ENCODE measurements at regions not wholly inside any gene's neighbourhood (a gene's known extent, or its start where the extent isn't known, plus 50 kb on each side); places are given as distances from the start of the nearest gene placed in this dataset.

DNA sequence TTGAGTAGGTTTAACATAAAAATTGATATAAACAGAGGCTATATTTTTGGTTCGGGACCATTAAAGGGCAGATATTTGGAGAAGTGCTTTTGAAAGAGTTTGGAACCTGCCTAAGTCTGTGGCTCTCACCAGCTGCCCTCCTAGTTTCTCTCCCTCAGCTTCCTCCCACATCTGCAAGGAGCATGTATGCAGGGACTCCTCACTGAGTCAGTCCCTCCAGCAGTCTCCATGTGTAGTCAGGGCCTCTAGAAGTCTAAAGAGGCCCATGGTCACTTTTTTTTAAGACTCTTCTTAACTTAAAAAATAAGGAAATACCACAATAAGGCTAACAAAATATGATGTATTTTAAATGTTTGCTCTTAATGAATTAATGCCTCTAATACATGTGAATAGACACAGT, 220.0 kb upstream of the TANK start:
- Histone ChIP-seq H3K9ac (ENCODE audit: insufficient read depth, low read length, poor library complexity, severe bottlenecking) (no peak overlapping the region), H3K27ac (ENCODE audit: low read depth in 1 of 2, low read length in 2 of 2) (no peak overlapping the region), H2AFZ (ENCODE audit: insufficient read depth, low read depth, low read length, poor library complexity, severe bottlenecking) (no peak overlapping the region), H4K20me1 (ENCODE audit: insufficient read depth, low read length) (no peaks in the 10 kb centered on the region), H3K4me2 (replicated peaks; ENCODE audit: extremely low read depth, low read length, poor library complexity, severe bottlenecking) (no peak overlapping the region), H3K4me1 (ENCODE audit: control insufficient read depth in 1 of 2, insufficient read depth in 2 of 2, low read length in 2 of 2) (no peaks in the 10 kb centered on the region), H3K36me3 (replicated peaks in 1 of 2; ENCODE audit: control insufficient read depth in 1 of 2, insufficient read depth in 2 of 2, low read length in 2 of 2) (no peaks in the 10 kb centered on the region), H3K79me2 (ENCODE audit: insufficient read depth, low read length) (no peaks in the 10 kb centered on the region), H3K9me3 (replicated peaks in 1 of 2; ENCODE audit: control insufficient read depth in 1 of 2, insufficient read depth in 1 of 2, low read length in 2 of 2) (no peaks in the 10 kb centered on the region), H3K4me3 (replicated peaks in 1 of 3; ENCODE audit: low read depth in 2 of 3, low read length in 3 of 3) (no peak overlapping the region), H3K27me3 (ENCODE audit: control insufficient read depth in 2 of 2, insufficient read depth in 2 of 2, low read length in 2 of 2) (no peaks in the 10 kb centered on the region)
- no peak overlapping the region for H3K4me3 Mint-ChIP-seq
- intact Hi-C loops (cut with micrococcal nuclease) = no loop called here
- DNase-seq = no peak
- no peak overlapping the region for H3K27ac Mint-ChIP-seq
- H3K27me3 Mint-ChIP-seq (ENCODE audit: low read depth in 3 of 3) = peaks cover 0 to 1% (median 1%) of the 10 kb centered on the region in 3 donors
- H3K36me3 Mint-ChIP-seq = no peaks in the 10 kb centered on the region
- no peaks in the 10 kb centered on the region for H3K9me3 Mint-ChIP-seq
- TF ChIP-seq, protein P1, sequence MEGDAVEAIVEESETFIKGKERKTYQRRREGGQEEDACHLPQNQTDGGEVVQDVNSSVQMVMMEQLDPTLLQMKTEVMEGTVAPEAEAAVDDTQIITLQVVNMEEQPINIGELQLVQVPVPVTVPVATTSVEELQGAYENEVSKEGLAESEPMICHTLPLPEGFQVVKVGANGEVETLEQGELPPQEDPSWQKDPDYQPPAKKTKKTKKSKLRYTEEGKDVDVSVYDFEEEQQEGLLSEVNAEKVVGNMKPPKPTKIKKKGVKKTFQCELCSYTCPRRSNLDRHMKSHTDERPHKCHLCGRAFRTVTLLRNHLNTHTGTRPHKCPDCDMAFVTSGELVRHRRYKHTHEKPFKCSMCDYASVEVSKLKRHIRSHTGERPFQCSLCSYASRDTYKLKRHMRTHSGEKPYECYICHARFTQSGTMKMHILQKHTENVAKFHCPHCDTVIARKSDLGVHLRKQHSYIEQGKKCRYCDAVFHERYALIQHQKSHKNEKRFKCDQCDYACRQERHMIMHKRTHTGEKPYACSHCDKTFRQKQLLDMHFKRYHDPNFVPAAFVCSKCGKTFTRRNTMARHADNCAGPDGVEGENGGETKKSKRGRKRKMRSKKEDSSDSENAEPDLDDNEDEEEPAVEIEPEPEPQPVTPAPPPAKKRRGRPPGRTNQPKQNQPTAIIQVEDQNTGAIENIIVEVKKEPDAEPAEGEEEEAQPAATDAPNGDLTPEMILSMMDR (IDR thresholded peaks at IDR 0.05) = no peak
- H3K4me1 Mint-ChIP-seq = peaks cover 5% of the 10 kb centered on the region
- WGBS (ENCODE audit: insufficient coverage) = no CpG with 5 or more reads among the region's 1 CpG

GRCh38 chr2:160940699-160941098, 219.5 kb upstream of the TANK start:
- H3K27ac ChIP-seq (ENCODE audit: low read depth in 1 of 2, low read length in 2 of 2) = no peak overlapping the region
- peaks cover 0 to under 1% (median 0%) of the 10 kb centered on the region in 7 donors for H3K9me3 Mint-ChIP-seq
- no peak overlapping the region for H2AFZ ChIP-seq (ENCODE audit: insufficient read depth, low read depth, low read length, poor library complexity, severe bottlenecking)
- TF ChIP-seq, protein P1 (IDR thresholded peaks at IDR 0.05) = no peak
- DNase-seq = no peak
- no peaks in the 10 kb centered on the region for H3K36me3 Mint-ChIP-seq
- no peaks in the 10 kb centered on the region for H3K9me3 ChIP-seq (replicated peaks in 1 of 2; ENCODE audit: control insufficient read depth in 1 of 2, insufficient read depth in 1 of 2, low read length in 2 of 2)
- H3K4me3 Mint-ChIP-seq = no peak overlapping the region
- peaks cover 0 to 1% (median 1%) of the 10 kb centered on the region in 3 donors for H3K27me3 Mint-ChIP-seq (ENCODE audit: low read depth in 3 of 3)
- no peaks in the 10 kb centered on the region for H4K20me1 ChIP-seq (ENCODE audit: insufficient read depth, low read length)
- H3K27me3 ChIP-seq (ENCODE audit: control insufficient read depth in 2 of 2, insufficient read depth in 2 of 2, low read length in 2 of 2) = no peaks in the 10 kb centered on the region
- H3K4me1 Mint-ChIP-seq = peaks cover 5% of the 10 kb centered on the region
- no peaks in the 10 kb centered on the region for H3K36me3 ChIP-seq (replicated peaks in 1 of 2; ENCODE audit: control insufficient read depth in 1 of 2, insufficient read depth in 2 of 2, low read length in 2 of 2)
- H3K79me2 ChIP-seq (ENCODE audit: insufficient read depth, low read length) = no peaks in the 10 kb centered on the region
- H3K4me3 ChIP-seq (replicated peaks in 1 of 3; ENCODE audit: low read depth in 2 of 3, low read length in 3 of 3) = no peak overlapping the region
- H3K4me2 ChIP-seq (replicated peaks; ENCODE audit: extremely low read depth, low read length, poor library complexity, severe bottlenecking) = no peak overlapping the region
- H3K4me1 ChIP-seq (ENCODE audit: control insufficient read depth in 1 of 2, insufficient read depth in 2 of 2, low read length in 2 of 2) = no peaks in the 10 kb centered on the region
- intact Hi-C loops (cut with micrococcal nuclease) = no loop called here
- no peak overlapping the region for H3K9ac ChIP-seq (ENCODE audit: insufficient read depth, low read length, poor library complexity, severe bottlenecking)
- no peak overlapping the region for H3K27ac Mint-ChIP-seq
- WGBS (ENCODE audit: insufficient coverage) = no CpG with 5 or more reads among the region's 2 CpGs

Measured in CD14-positive monocyte (primary cell).